HepG2 (cell line): ENCODE measurements at regions not wholly inside any gene's neighbourhood (a gene's known extent, or its start where the extent isn't known, plus 50 kb on each side); places are given as distances from the start of the nearest gene placed in this dataset.
A peak's percentile ranks its signal among the peaks of the same experiment; 100 is the strongest.

Source experiments
- ATAC-seq: fragments of 200-7000 bp; cut with Tn5 transposase; 3 replicates; pipeline ENCODE4 v1.9.1; 2020; ENCODE audit warnings: mild to moderate bottlenecking, moderate library complexity
- BruUV-seq: library from RNA; stranded (reverse); fragments of 400-500 nt; replicated peaks from 2 replicates; lab custom pipeline; 2021; lab: Mats Ljungman, UMichigan
- CTCF ChIA-PET: fragments of 300-600 bp; formaldehyde crosslinking; extraction: SDS; loops from one replicate; lab custom pipeline; 2021; ENCODE audit warnings: low total read pairs, inconsistent platforms, low intra/inter-chr PET ratio; lab: Yijun Ruan, JAX
- POLR2A ChIA-PET: fragments of 350-600 bp; sonication (Branson Sonifier 250); formaldehyde crosslinking; loops from one replicate; lab custom pipeline; 2020; ENCODE audit warnings: antibody characterized with exemption, inconsistent platforms; lab: Yijun Ruan, JAX
- DNase-seq: peaks from one replicate; pipeline ENCODE4 v3.0.0-alpha.2; 2015; ENCODE audit warnings: low spot score
- FAIRE-seq: peaks from 3 replicates; lab custom pipeline; 2011; peaks lifted over from hg19 to GRCh38; lab: Jason Lieb, UNC
- H2AFZ ChIP-seq: one replicate; pipeline ENCODE4 v1.6.1; 2011; ENCODE audit warnings: low read length, inconsistent platforms
- H3K27ac ChIP-seq: fragments of 300-600 bp; 3 replicates; pipeline ENCODE4 v1.8.0; 2011; ENCODE audit warnings: mixed run types, mild to moderate bottlenecking, mixed read lengths, low read length, inconsistent platforms; ENCODE audit not compliant: insufficient read depth; ENCODE audit errors: extremely low read length
- H3K27me3 ChIP-seq, 2 experiments: fragments of 200-600 bp in 1 of 2; 2 replicates in 1 of 2; 3 replicates in 1 of 2; pipeline versions ENCODE4 v1.6.0 to v1.8.0; 2011; ENCODE audit warnings: low read length in 2 of 2, mild to moderate bottlenecking in 2 of 2, moderate library complexity in 2 of 2, inconsistent platforms in 1 of 2; ENCODE audit not compliant: insufficient read depth in 2 of 2, control insufficient read depth in 1 of 2
- H3K36me3 ChIP-seq, 2 experiments: fragments of 200-600 bp in 1 of 2; replicated peaks in 1 of 2; 2 replicates in 1 of 2; 3 replicates in 1 of 2; pipeline versions ENCODE4 v1.5.1 to v1.8.0; 2011; ENCODE audit warnings: low read length in 2 of 2, inconsistent platforms in 1 of 2; ENCODE audit not compliant: insufficient read depth in 2 of 2, control insufficient read depth in 1 of 2
- H3K4me1 ChIP-seq: 2 replicates; pipeline ENCODE4 v1.5.1; 2012; ENCODE audit warnings: low read length, inconsistent platforms; ENCODE audit not compliant: insufficient read depth
- H3K4me2 ChIP-seq: 2 replicates; pipeline ENCODE4 v1.6.0; 2011; ENCODE audit warnings: low read depth, low read length, inconsistent platforms
- H3K4me3 ChIP-seq, 3 experiments: fragments of 200-600 bp in 1 of 3; sonication (generic), shearing (Covaris generic) in 1 of 3; replicated peaks in 1 of 3; 2 replicates each; pipeline ENCODE4 v1.5.1; 2011 to 2016; ENCODE audit warnings: low read length in 3 of 3, inconsistent platforms in 2 of 3, low read depth in 2 of 3, mild to moderate bottlenecking in 2 of 3, control low read depth in 1 of 3, mixed read lengths in 1 of 3; ENCODE audit not compliant: insufficient read depth in 1 of 3
- H3K79me2 ChIP-seq: one replicate; pipeline ENCODE4 v1.6.1; 2011; ENCODE audit warnings: low read length, inconsistent platforms; ENCODE audit not compliant: insufficient read depth
- H3K9ac ChIP-seq: 2 replicates; pipeline ENCODE4 v1.6.0; 2011; ENCODE audit warnings: mild to moderate bottlenecking, low read depth, low read length, inconsistent platforms; ENCODE audit not compliant: insufficient read depth
- H3K9me3 ChIP-seq: 2 replicates; pipeline ENCODE4 v1.5.1; 2012; ENCODE audit warnings: mild to moderate bottlenecking, low read length
- H4K20me1 ChIP-seq: 2 replicates; pipeline ENCODE4 v1.6.0; 2011; ENCODE audit warnings: inconsistent platforms, mild to moderate bottlenecking, low read length, moderate library complexity; ENCODE audit not compliant: insufficient read depth
- CAMTA2 ChIP-seq: sonication (generic); formaldehyde crosslinking; IDR thresholded peaks from 2 replicates; pipeline ENCODE4 v1.4.0; 2020; ENCODE audit warnings: mild to moderate bottlenecking, missing genetic modification reagents, borderline replicate concordance
- ELF1 ChIP-seq: sonication (generic); formaldehyde crosslinking; IDR thresholded peaks from 2 replicates; pipeline ENCODE4 v1.4.0; 2020; ENCODE audit warnings: missing genetic modification reagents
- ERF ChIP-seq: IDR thresholded peaks from 2 replicates; pipeline ENCODE4 v1.6.1; 2018; ENCODE audit warnings: missing biosample characterization, missing genetic modification reagents
- GZF1 ChIP-seq: sonication (generic); formaldehyde crosslinking; IDR thresholded peaks from 2 replicates; pipeline ENCODE4 v1.5.1; 2020; ENCODE audit warnings: mild to moderate bottlenecking, missing genetic modification reagents
- HNF4G ChIP-seq, 2 experiments: sonication (generic) in 1 of 2; formaldehyde crosslinking in 1 of 2; IDR thresholded peaks; 2 replicates each; pipeline versions ENCODE4 v1.4.0 to v1.6.1; 2011 to 2020; ENCODE audit warnings: borderline replicate concordance in 2 of 2, low read depth in 2 of 2, mild to moderate bottlenecking in 2 of 2, low read length in 1 of 2, missing genetic modification reagents in 1 of 2, moderate library complexity in 1 of 2
- LCORL ChIP-seq, 2 experiments: fragments of 450-650 bp in 1 of 2; sonication (generic) in 1 of 2; formaldehyde crosslinking in 1 of 2; IDR thresholded peaks; 2 replicates each; pipeline versions ENCODE4 v1.5.0 to v1.6.1; 2017 to 2020; ENCODE audit warnings: antibody characterized with exemption in 1 of 2, missing genetic modification reagents in 1 of 2
- MIER2 ChIP-seq: IDR thresholded peaks from 2 replicates; pipeline ENCODE4 v1.6.1; 2016; ENCODE audit warnings: missing biosample characterization, missing genetic modification reagents
- NCOA5 ChIP-seq: sonication (generic); formaldehyde crosslinking; IDR thresholded peaks from 2 replicates; pipeline ENCODE4 v1.4.0; 2020; ENCODE audit warnings: missing genetic modification reagents
- NCOR1 ChIP-seq: fragments of 200-600 bp; sonication (generic); IDR thresholded peaks from 2 replicates; pipeline ENCODE4 v1.7.0; 2017; ENCODE audit warnings: antibody characterized with exemption, low read length, borderline replicate concordance
- NFE2 ChIP-seq: sonication (generic); formaldehyde crosslinking; IDR thresholded peaks from 2 replicates; pipeline ENCODE4 v1.4.0; 2020; ENCODE audit warnings: missing genetic modification reagents
- NFYC ChIP-seq: IDR thresholded peaks from 2 replicates; pipeline ENCODE4 v1.6.1; 2016; ENCODE audit warnings: missing genetic modification reagents, missing compliant biosample characterization
- PHF8 ChIP-seq: sonication (generic); formaldehyde crosslinking; IDR thresholded peaks from 2 replicates; pipeline ENCODE4 v1.5.0; 2020; ENCODE audit warnings: missing genetic modification reagents
- PTBP1 ChIP-seq: fragments of 200-400 bp; formaldehyde crosslinking; IDR thresholded peaks from 2 replicates; pipeline ENCODE4 v1.6.1; 2018; ENCODE audit warnings: low read length, low read depth; ENCODE audit not compliant: poor library complexity, severe bottlenecking
- RXRB ChIP-seq: IDR thresholded peaks from 2 replicates; pipeline ENCODE4 v1.6.1; 2016; ENCODE audit warnings: borderline replicate concordance, missing genetic modification reagents, missing compliant biosample characterization
- ZNF431 ChIP-seq: sonication (generic); formaldehyde crosslinking; IDR thresholded peaks from 2 replicates; pipeline ENCODE4 v1.9.0; 2022; ENCODE audit warnings: missing genetic modification reagents, low read depth, mild to moderate bottlenecking, borderline replicate concordance
- ZNF549 ChIP-seq: sonication (generic); formaldehyde crosslinking; IDR thresholded peaks from 2 replicates; pipeline ENCODE4 v1.5.0; 2020; ENCODE audit warnings: missing genetic modification reagents
- ZNF775 ChIP-seq: sonication (generic); formaldehyde crosslinking; IDR thresholded peaks from 2 replicates; pipeline ENCODE4 v1.4.0; 2020; ENCODE audit warnings: missing genetic modification reagents, mild to moderate bottlenecking, moderate library complexity, borderline replicate concordance
- ZNF792 ChIP-seq: IDR thresholded peaks from 2 replicates; pipeline ENCODE4 v1.6.1; 2016
- ZSCAN20 ChIP-seq: sonication (generic); formaldehyde crosslinking; IDR thresholded peaks from 2 replicates; pipeline ENCODE4 v1.4.0; 2020; ENCODE audit warnings: missing genetic modification reagents, mild to moderate bottlenecking, borderline replicate concordance
- WGBS: methylation state at CpG from one replicate; pipeline ENCODE4 v1.1.6; 2017; ENCODE audit warnings: low lambda C conversion rate; 5-methylcytosine and 5-hydroxymethylcytosine counted together
- in situ Hi-C: cut with HindIII; loops from 2 replicates; pipeline ENCODE4 v1.10.0; 2017; ENCODE audit warnings: low pct_unique_long_range_greater_than_20kb; ENCODE audit not compliant: extremely low pct_ligation_motif_present
- intact Hi-C: fragments of 100-400 bp; cut with micrococcal nuclease; formaldehyde crosslinking; loops from one replicate; pipeline ENCODE4 v1.10.0; 2022; ENCODE audit not compliant: unreplicated experiment
- TF ChIP-seq, protein P1 (sequence below): sonication (generic); formaldehyde crosslinking; IDR thresholded peaks from 2 replicates; pipeline ENCODE4 v1.4.0; 2020; ENCODE audit warnings: missing genetic modification reagents
- TF ChIP-seq, protein P2 (sequence below): sonication (generic); formaldehyde crosslinking; IDR thresholded peaks from 2 replicates; pipeline ENCODE4 v1.4.0; 2020; ENCODE audit warnings: missing genetic modification reagents
- TF ChIP-seq, protein P3 (sequence below): sonication (generic); formaldehyde crosslinking; IDR thresholded peaks from 2 replicates; pipeline ENCODE4 v1.8.1; 2023; ENCODE audit warnings: mild to moderate bottlenecking, missing genetic modification reagents

DNA sequence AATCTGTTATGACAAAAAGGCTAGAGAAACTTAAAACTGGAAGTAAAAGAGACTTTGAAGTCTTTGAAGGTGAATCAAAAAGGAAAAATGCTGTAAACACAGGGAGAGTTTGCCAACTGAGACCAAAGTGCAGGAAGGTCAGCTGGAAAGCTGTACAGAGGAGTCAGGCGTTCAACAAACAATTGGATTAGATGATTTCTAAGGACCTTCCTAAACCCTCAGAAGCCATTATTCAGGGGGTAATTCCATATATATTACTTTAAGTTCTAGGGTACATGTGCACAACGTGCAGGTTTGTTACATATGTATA lies 156.8 kb downstream of the ZBTB18 start (continued):
- TF ChIP-seq LCORL (IDR thresholded peaks at IDR 0.05): no peak
- TF ChIP-seq LCORL (CRISPR knock-in tag; IDR thresholded peaks at IDR 0.05): peak; percentile 48; the same call in 1 of the 2 replicates
- TF ChIP-seq HNF4G (IDR thresholded peaks at IDR 0.05; ENCODE audit: borderline replicate concordance, low read depth, low read length): peak; percentile 34; the same call in 1 of the 2 replicates
- no peak; the same call in 1 of the 2 replicates for TF ChIP-seq HNF4G (CRISPR knock-in tag; IDR thresholded peaks at IDR 0.05; ENCODE audit: borderline replicate concordance, low read depth)
- TF ChIP-seq NFYC (CRISPR knock-in tag): no peak
- TF ChIP-seq MIER2 (CRISPR knock-in tag): no peak
- no peak for TF ChIP-seq PHF8
- TF ChIP-seq ZNF792: no peak
- TF ChIP-seq RXRB (CRISPR knock-in tag): peak; percentile 65
- 0 out of 2 replicates have a peak, but pooled peaks have one; percentile 69 for TF ChIP-seq ZNF775 (CRISPR knock-in tag)
- no peak for TF ChIP-seq PTBP1
- peak; percentile 64; the same call in 1 of the 2 replicates for TF ChIP-seq NCOR1
- no peak for TF ChIP-seq ZNF549
- TF ChIP-seq NCOA5 (CRISPR knock-in tag): no peak
- TF ChIP-seq, protein P1, sequence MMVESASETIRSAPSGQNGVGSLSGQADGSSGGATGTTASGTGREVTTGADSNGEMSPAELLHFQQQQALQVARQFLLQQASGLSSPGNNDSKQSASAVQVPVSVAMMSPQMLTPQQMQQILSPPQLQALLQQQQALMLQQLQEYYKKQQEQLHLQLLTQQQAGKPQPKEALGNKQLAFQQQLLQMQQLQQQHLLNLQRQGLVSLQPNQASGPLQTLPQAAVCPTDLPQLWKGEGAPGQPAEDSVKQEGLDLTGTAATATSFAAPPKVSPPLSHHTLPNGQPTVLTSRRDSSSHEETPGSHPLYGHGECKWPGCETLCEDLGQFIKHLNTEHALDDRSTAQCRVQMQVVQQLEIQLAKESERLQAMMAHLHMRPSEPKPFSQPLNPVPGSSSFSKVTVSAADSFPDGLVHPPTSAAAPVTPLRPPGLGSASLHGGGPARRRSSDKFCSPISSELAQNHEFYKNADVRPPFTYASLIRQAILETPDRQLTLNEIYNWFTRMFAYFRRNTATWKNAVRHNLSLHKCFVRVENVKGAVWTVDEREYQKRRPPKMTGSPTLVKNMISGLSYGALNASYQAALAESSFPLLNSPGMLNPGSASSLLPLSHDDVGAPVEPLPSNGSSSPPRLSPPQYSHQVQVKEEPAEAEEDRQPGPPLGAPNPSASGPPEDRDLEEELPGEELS (CRISPR knock-in tag): peak; percentile 62
- no peak for TF ChIP-seq ZSCAN20

DNA sequence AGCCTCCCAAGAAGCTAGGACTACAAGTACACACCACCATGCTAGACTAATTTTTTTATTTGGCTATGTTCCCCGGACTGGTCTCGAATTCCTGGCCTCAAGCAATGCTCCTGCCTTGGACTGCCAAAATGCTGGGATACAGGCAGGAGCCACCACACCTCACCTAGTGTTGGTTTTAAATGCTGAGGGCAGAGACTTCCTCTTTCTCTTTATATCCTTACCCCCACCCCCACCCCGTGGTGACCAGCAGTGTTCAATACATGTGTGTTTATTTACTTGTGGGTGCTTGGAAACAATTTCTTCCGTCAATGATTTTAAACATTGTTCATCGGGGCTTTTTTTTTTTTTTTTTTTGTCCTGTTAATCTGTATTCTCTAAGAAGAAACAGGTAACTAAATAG lies 158.9 kb downstream of the ZBTB18 start:
- DNase-seq (no peak), FAIRE-seq (no peak), ATAC-seq (no peak)
- 41% methylated on average over 5 of the region's 5 CpGs for WGBS
- H3K4me3 ChIP-seq: no peak overlapping the region
- ChIA-PET CTCF (no interaction called here), POLR2A (no interaction called here)
- H3K4me2 ChIP-seq: no peak overlapping the region
- H3K27me3 ChIP-seq: no peaks in the 10 kb centered on the region; a peak in 1 of 5 replicates
- H3K9me3 ChIP-seq: no peaks in the 10 kb centered on the region
- H3K79me2 ChIP-seq: no peaks in the 10 kb centered on the region
- in situ Hi-C loops (no loop called here), intact Hi-C loops (no loop called here)
- H3K27ac ChIP-seq: no peak overlapping the region
- BruUV-seq: no TSS peak
- no peak overlapping the region for H3K9ac ChIP-seq
- no peaks in the 10 kb centered on the region for H3K36me3 ChIP-seq
- no peaks in the 10 kb centered on the region for H4K20me1 ChIP-seq
- peaks cover 40% of the 10 kb centered on the region for H3K4me1 ChIP-seq
- H2AFZ ChIP-seq: no peak overlapping the region
- TF ChIP-seq, protein P2, sequence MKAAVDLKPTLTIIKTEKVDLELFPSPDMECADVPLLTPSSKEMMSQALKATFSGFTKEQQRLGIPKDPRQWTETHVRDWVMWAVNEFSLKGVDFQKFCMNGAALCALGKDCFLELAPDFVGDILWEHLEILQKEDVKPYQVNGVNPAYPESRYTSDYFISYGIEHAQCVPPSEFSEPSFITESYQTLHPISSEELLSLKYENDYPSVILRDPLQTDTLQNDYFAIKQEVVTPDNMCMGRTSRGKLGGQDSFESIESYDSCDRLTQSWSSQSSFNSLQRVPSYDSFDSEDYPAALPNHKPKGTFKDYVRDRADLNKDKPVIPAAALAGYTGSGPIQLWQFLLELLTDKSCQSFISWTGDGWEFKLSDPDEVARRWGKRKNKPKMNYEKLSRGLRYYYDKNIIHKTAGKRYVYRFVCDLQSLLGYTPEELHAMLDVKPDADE (CRISPR knock-in tag): no peak
- TF ChIP-seq ZNF431 (CRISPR knock-in tag) (no peak), CAMTA2 (CRISPR knock-in tag) (no peak), GZF1 (CRISPR knock-in tag) (no peak), ELF1 (CRISPR knock-in tag) (no peak), ERF (no peak), NFE2 (no peak)
- TF ChIP-seq, protein P3, sequence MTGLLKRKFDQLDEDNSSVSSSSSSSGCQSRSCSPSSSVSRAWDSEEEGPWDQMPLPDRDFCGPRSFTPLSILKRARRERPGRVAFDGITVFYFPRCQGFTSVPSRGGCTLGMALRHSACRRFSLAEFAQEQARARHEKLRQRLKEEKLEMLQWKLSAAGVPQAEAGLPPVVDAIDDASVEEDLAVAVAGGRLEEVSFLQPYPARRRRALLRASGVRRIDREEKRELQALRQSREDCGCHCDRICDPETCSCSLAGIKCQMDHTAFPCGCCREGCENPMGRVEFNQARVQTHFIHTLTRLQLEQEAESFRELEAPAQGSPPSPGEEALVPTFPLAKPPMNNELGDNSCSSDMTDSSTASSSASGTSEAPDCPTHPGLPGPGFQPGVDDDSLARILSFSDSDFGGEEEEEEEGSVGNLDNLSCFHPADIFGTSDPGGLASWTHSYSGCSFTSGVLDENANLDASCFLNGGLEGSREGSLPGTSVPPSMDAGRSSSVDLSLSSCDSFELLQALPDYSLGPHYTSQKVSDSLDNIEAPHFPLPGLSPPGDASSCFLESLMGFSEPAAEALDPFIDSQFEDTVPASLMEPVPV: no peak
